ENCODE measurements at regions not wholly inside any gene's neighbourhood (a gene's known extent, or its start where the extent isn't known, plus 50 kb on each side); places are given as distances from the start of the nearest gene placed in this dataset.

GRCh38 chr13:34031610-34032009 is 213.7 kb downstream of the RFC3 start:
- no peak overlapping the region for H3K4me3 ChIP-seq (ENCODE audit: low read depth, low read length)
- DNase-seq (ENCODE audit: low read depth), result no peak

- peak; percentile 17 for DNase-seq (ENCODE audit: low read depth)
- no peak overlapping the region for H3K4me3 ChIP-seq (ENCODE audit: low read depth, low read length)
These were observed 216.5 kb downstream of the RFC3 start for GRCh38 chr13:34034411-34034810.

GRCh38 chr13:34035178-34035577 is 217.2 kb downstream of the RFC3 start:
- DNase-seq (ENCODE audit: low read depth), result no peak
- H3K4me3 ChIP-seq (ENCODE audit: low read depth, low read length), result no peak overlapping the region

- DNase-seq (ENCODE audit: low read depth), result no peak
- no peak overlapping the region for H3K4me3 ChIP-seq (ENCODE audit: low read depth, low read length)
These were observed 217.9 kb downstream of the RFC3 start for GRCh38 chr13:34035676-34036325.

GRCh38 chr13:34037636-34038540 is 219.9 kb downstream of the RFC3 start:
- H3K4me3 ChIP-seq (ENCODE audit: low read depth, low read length), result no peak overlapping the region
- DNase-seq (ENCODE audit: low read depth), result no peak

GRCh38 chr13:34038541-34039068 is 220.7 kb downstream of the RFC3 start:
- H3K4me3 ChIP-seq (ENCODE audit: low read depth, low read length), result no peak overlapping the region
- DNase-seq (ENCODE audit: low read depth), result no peak

- no peak for DNase-seq (ENCODE audit: low read depth)
- no peak overlapping the region for H3K4me3 ChIP-seq (ENCODE audit: low read depth, low read length)
These were observed 221.7 kb downstream of the RFC3 start for GRCh38 chr13:34039678-34040077.

- DNase-seq (ENCODE audit: low read depth), result no peak
- H3K4me3 ChIP-seq (ENCODE audit: low read depth, low read length), result no peak overlapping the region
These were observed 222.9 kb downstream of the RFC3 start for GRCh38 chr13:34040863-34041262.

GRCh38 chr13:34044041-34044440 is 226.1 kb downstream of the RFC3 start:
- DNase-seq (ENCODE audit: low read depth), result no peak
- H3K4me3 ChIP-seq (ENCODE audit: low read depth, low read length), result no peak overlapping the region

- no peak overlapping the region for H3K4me3 ChIP-seq (ENCODE audit: low read depth, low read length)
- peak; percentile 56 for DNase-seq (ENCODE audit: low read depth)
These were observed 226.7 kb downstream of the RFC3 start for GRCh38 chr13:34044660-34045080.

GRCh38 chr13:34046457-34046856 is 228.5 kb downstream of the RFC3 start:
- no peak overlapping the region for H3K4me3 ChIP-seq (ENCODE audit: low read depth, low read length)
- DNase-seq (ENCODE audit: low read depth), result no peak

GRCh38 chr13:34048652-34049051 is 230.7 kb downstream of the RFC3 start:
- no peak overlapping the region for H3K4me3 ChIP-seq (ENCODE audit: low read depth, low read length)
- DNase-seq (ENCODE audit: low read depth), result no peak

- no peak overlapping the region for H3K4me3 ChIP-seq (ENCODE audit: low read depth, low read length)
- DNase-seq (ENCODE audit: low read depth), result no peak
These were observed 238.8 kb downstream of the RFC3 start for GRCh38 chr13:34056733-34057258.

GRCh38 chr13:34064456-34065205 is 246.7 kb downstream of the RFC3 start:
- DNase-seq (ENCODE audit: low read depth), result no peak
- H3K4me3 ChIP-seq (ENCODE audit: low read depth, low read length), result no peak overlapping the region

GRCh38 chr13:34065928-34066327 is 248.0 kb downstream of the RFC3 start:
- no peak for DNase-seq (ENCODE audit: low read depth)

GRCh38 chr13:34066344-34066743 is 248.4 kb downstream of the RFC3 start:
- no peak overlapping the region for H3K4me3 ChIP-seq (ENCODE audit: low read depth, low read length)

More at GRCh38 chr13:34065928-34066327, 248.0 kb downstream of the RFC3 start:
- no peak overlapping the region for H3K4me3 ChIP-seq (ENCODE audit: low read depth, low read length)

GRCh38 chr13:34070006-34070405 is 252.1 kb downstream of the RFC3 start:
- no peak overlapping the region for H3K4me3 ChIP-seq (ENCODE audit: low read depth, low read length)

More at GRCh38 chr13:34066344-34066743, 248.4 kb downstream of the RFC3 start:
- DNase-seq (ENCODE audit: low read depth), result no peak

GRCh38 chr13:34070544-34071303 is 252.8 kb downstream of the RFC3 start:
- no peak for DNase-seq (ENCODE audit: low read depth)
- no peak overlapping the region for H3K4me3 ChIP-seq (ENCODE audit: low read depth, low read length)

More at GRCh38 chr13:34070006-34070405, 252.1 kb downstream of the RFC3 start:
- no peak for DNase-seq (ENCODE audit: low read depth)

GRCh38 chr13:34076319-34076718 is 258.4 kb downstream of the RFC3 start:
- no peak overlapping the region for H3K4me3 ChIP-seq (ENCODE audit: low read depth, low read length)
- DNase-seq (ENCODE audit: low read depth), result no peak
